ENCODE measurements at regions not wholly inside any gene's neighbourhood (a gene's known extent, or its start where the extent isn't known, plus 50 kb on each side); places are given as distances from the start of the nearest gene placed in this dataset.

- TF ChIP-seq EZH2 (IDR thresholded peaks at IDR 0.05) (no peak), CTCF (IDR thresholded peaks at IDR 0.05) (no peak)
These were observed 234.7 kb upstream of the SDK2 start for GRCh38 chr17:73878923-73879322.

Data from neural progenitor cell (in vitro differentiated cells).